ENCODE measurements at regions not wholly inside any gene's neighbourhood (a gene's known extent, or its start where the extent isn't known, plus 50 kb on each side); places are given as distances from the start of the nearest gene placed in this dataset.

GRCh38 chr9:11708899-11709298 is 984.3 kb upstream of the TYRP1 start:
- 38 to 55% methylated on average over 2 of the region's 2 CpGs for WGBS, 2 donors
- Histone ChIP-seq H3K4me3 (no peak overlapping the region), H3K4me1 (no peaks in the 10 kb centered on the region), H3K27me3 (no peaks in the 10 kb centered on the region), H3K27ac (no peak overlapping the region), H3K36me3 (replicated peaks in 1 of 2; ENCODE audit: insufficient read depth in 1 of 2, low read depth in 2 of 2) (no peaks in the 10 kb centered on the region), H3K9me3 (no peaks in the 10 kb centered on the region)
- DNase-seq (no peak), ATAC-seq (no peak)
- TF ChIP-seq POLR2A (IDR thresholded peaks at IDR 0.05) = no peak
- intact Hi-C loops (cut with DNase I) = no loop called here

GRCh38 chr9:11709567-11709966 is 983.6 kb upstream of the TYRP1 start:
- no peak overlapping the region for H3K27ac ChIP-seq
- H3K27me3 ChIP-seq = no peaks in the 10 kb centered on the region
- WGBS, 2 donors = 10 to 24% methylated on average over 1 of the region's 1 CpG
- H3K36me3 ChIP-seq (replicated peaks in 1 of 2; ENCODE audit: insufficient read depth in 1 of 2, low read depth in 2 of 2) = no peaks in the 10 kb centered on the region
- no peak for ATAC-seq
- no peak for DNase-seq
- no peaks in the 10 kb centered on the region for H3K9me3 ChIP-seq
- intact Hi-C loops (cut with DNase I) = no loop called here
- H3K4me3 ChIP-seq = no peak overlapping the region
- TF ChIP-seq CTCF (IDR thresholded peaks at IDR 0.05) (no peak), POLR2A (IDR thresholded peaks at IDR 0.05) (no peak)
- H3K4me1 ChIP-seq = no peaks in the 10 kb centered on the region

DNA sequence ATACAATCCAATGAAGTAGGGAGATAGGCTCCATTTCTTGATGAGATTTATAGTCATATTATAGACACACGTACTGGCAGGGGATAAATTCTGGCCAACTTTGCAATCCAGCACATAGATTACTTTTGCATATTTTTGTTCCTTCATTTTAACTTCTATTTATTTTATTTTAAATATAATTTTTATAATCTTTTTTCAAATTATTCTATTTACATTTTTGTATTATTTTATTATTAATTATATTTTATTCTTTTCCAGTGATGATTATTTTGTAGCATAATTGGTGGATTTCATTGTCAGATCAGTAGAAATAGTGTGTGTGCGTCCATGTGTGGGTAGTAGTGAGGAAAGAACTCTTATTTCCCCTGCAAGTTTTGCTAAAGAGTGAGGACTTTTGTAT is 980.1 kb upstream of the TYRP1 start:
- intact Hi-C loops (cut with DNase I) = no loop called here
- no peaks in the 10 kb centered on the region for H3K36me3 ChIP-seq (replicated peaks in 1 of 2; ENCODE audit: insufficient read depth in 1 of 2, low read depth in 2 of 2)
- no peak for TF ChIP-seq CTCF (IDR thresholded peaks at IDR 0.05)
- TF ChIP-seq POLR2A (IDR thresholded peaks at IDR 0.05) = no peak
- no peaks in the 10 kb centered on the region for H3K4me1 ChIP-seq
- WGBS, 2 donors = 54 to 65% methylated on average over 2 of the region's 2 CpGs
- ATAC-seq = no peak
- H3K9me3 ChIP-seq = no peaks in the 10 kb centered on the region
- H3K27me3 ChIP-seq = no peaks in the 10 kb centered on the region
- no peak overlapping the region for H3K27ac ChIP-seq
- DNase-seq = no peak
- H3K4me3 ChIP-seq = no peak overlapping the region

GRCh38 chr9:11722957-11723356 is 970.2 kb upstream of the TYRP1 start:
- 31 to 32% methylated on average over 3 of the region's 3 CpGs for WGBS, 2 donors

DNA sequence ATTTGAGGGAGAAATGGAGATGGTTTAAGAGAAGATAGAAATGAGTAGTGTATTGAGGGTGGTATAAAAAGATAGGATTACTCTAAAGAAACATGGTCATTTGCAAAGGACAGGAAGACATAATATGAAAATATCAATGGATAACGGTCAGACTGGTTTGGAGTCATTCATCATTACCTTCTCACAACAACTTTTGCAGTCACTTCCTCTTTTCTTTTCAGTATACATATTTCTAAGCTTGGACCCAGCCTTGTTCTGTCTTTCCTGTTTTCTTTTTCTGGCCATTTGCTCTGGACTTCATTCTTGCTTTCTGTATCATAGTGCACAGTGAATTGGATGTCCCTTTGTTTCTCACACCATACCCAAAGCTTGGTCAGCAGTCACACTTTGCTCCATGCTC is 966.5 kb upstream of the TYRP1 start:
- intact Hi-C loops (cut with DNase I) = no loop called here
- no peaks in the 10 kb centered on the region for H3K27me3 ChIP-seq
- H3K36me3 ChIP-seq (replicated peaks in 1 of 2; ENCODE audit: insufficient read depth in 1 of 2, low read depth in 2 of 2) = no peaks in the 10 kb centered on the region
- no peaks in the 10 kb centered on the region for H3K4me1 ChIP-seq
- WGBS, 2 donors = 23 to 45% methylated on average over 1 of the region's 1 CpG
- H3K4me3 ChIP-seq = no peak overlapping the region
- DNase-seq (no peak), ATAC-seq (no peak)
- H3K27ac ChIP-seq = no peak overlapping the region
- TF ChIP-seq POLR2A (IDR thresholded peaks at IDR 0.05) (no peak), CTCF (IDR thresholded peaks at IDR 0.05) (no peak)
- H3K9me3 ChIP-seq = no peaks in the 10 kb centered on the region

More at GRCh38 chr9:11722957-11723356, 970.2 kb upstream of the TYRP1 start:
- Histone ChIP-seq H3K4me1 (no peaks in the 10 kb centered on the region), H3K27ac (no peak overlapping the region), H3K36me3 (replicated peaks in 1 of 2; ENCODE audit: insufficient read depth in 1 of 2, low read depth in 2 of 2) (no peaks in the 10 kb centered on the region), H3K9me3 (no peaks in the 10 kb centered on the region), H3K27me3 (no peaks in the 10 kb centered on the region), H3K4me3 (no peak overlapping the region)
- no peak for TF ChIP-seq CTCF (IDR thresholded peaks at IDR 0.05)
- no peak for TF ChIP-seq POLR2A (IDR thresholded peaks at IDR 0.05)
- DNase-seq = no peak
- intact Hi-C loops (cut with DNase I) = no loop called here
- ATAC-seq = no peak

Measured in body of pancreas (tissue), 4 donors.